SK-N-SH treated with all-trans-retinoic acid at 6 μM for 48 hours (cell line): ENCODE measurements at regions not wholly inside any gene's neighbourhood (a gene's known extent, or its start where the extent isn't known, plus 50 kb on each side); places are given as distances from the start of the nearest gene placed in this dataset.

Source experiments
- ARNTL ChIP-seq: fragments of 450-650 bp; formaldehyde crosslinking; IDR thresholded peaks from 2 replicates; pipeline ENCODE4 v1.5.0; 2020; ENCODE audit warnings: low read depth, mild to moderate bottlenecking, moderate library complexity, borderline replicate concordance
- CSDC2 ChIP-seq: fragments of 250-450 bp; sonication (Bioruptor Pico); IDR thresholded peaks from 2 replicates; pipeline ENCODE4 v1.5.0; 2020; ENCODE audit warnings: mild to moderate bottlenecking, moderate library complexity
- GLIS3 ChIP-seq: fragments of 250-450 bp; sonication (Bioruptor Pico); IDR thresholded peaks from 2 replicates; pipeline ENCODE4 v1.5.0; 2020; ENCODE audit warnings: mild to moderate bottlenecking, moderate library complexity
- OSR1 ChIP-seq: fragments of 250-450 bp; sonication (Bioruptor Pico); IDR thresholded peaks from 2 replicates; pipeline ENCODE4 v1.8.0; 2022; ENCODE audit warnings: moderate library complexity, mild to moderate bottlenecking, inconsistent platforms
- RARB ChIP-seq: fragments of 250-450 bp; sonication (Bioruptor Pico); IDR thresholded peaks from 2 replicates; pipeline ENCODE4 v1.8.0; 2021; ENCODE audit warnings: mild to moderate bottlenecking, moderate library complexity
- TCF4 ChIP-seq: fragments of 250-450 bp; sonication (Bioruptor Pico); IDR thresholded peaks from 2 replicates; pipeline ENCODE4 v1.8.0; 2021; ENCODE audit warnings: mild to moderate bottlenecking, moderate library complexity, borderline replicate concordance
- ZFP30 ChIP-seq: fragments of 450-650 bp; formaldehyde crosslinking; IDR thresholded peaks from 2 replicates; pipeline ENCODE4 v1.5.0; 2022; ENCODE audit warnings: mild to moderate bottlenecking, moderate library complexity
- TF ChIP-seq, protein P1 (sequence below): fragments of 250-450 bp; sonication (Bioruptor Pico); IDR thresholded peaks from 2 replicates; pipeline ENCODE4 v1.8.0; 2020; ENCODE audit warnings: mild to moderate bottlenecking, moderate library complexity, borderline replicate concordance

- TF ChIP-seq TCF4 (CRISPR knock-in tag), result no peak
- TF ChIP-seq ARNTL (CRISPR knock-in tag), result no peak
- no peak for TF ChIP-seq RARB
- TF ChIP-seq CSDC2, result no peak
- TF ChIP-seq GLIS3 (CRISPR knock-in tag), result no peak
- no peak for TF ChIP-seq OSR1
- TF ChIP-seq, protein P1, sequence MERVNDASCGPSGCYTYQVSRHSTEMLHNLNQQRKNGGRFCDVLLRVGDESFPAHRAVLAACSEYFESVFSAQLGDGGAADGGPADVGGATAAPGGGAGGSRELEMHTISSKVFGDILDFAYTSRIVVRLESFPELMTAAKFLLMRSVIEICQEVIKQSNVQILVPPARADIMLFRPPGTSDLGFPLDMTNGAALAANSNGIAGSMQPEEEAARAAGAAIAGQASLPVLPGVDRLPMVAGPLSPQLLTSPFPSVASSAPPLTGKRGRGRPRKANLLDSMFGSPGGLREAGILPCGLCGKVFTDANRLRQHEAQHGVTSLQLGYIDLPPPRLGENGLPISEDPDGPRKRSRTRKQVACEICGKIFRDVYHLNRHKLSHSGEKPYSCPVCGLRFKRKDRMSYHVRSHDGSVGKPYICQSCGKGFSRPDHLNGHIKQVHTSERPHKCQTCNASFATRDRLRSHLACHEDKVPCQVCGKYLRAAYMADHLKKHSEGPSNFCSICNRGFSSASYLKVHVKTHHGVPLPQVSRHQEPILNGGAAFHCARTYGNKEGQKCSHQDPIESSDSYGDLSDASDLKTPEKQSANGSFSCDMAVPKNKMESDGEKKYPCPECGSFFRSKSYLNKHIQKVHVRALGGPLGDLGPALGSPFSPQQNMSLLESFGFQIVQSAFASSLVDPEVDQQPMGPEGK (CRISPR knock-in tag), result no peak
- no peak for TF ChIP-seq ZFP30 (CRISPR knock-in tag)
Observed at GRCh38 chr9:119859128-119859527, 489.9 kb upstream of the BRINP1 start.
